Prostate gland (tissue), 2 donors: ENCODE measurements at regions not wholly inside any gene's neighbourhood (a gene's known extent, or its start where the extent isn't known, plus 50 kb on each side); places are given as distances from the start of the nearest gene placed in this dataset.
"Not testable (repeated sequence)": the region's sequence is repeated elsewhere in the genome, so short reads cannot be mapped to it uniquely, and the experiment has no call there.

ENCODE experiments used
- CTCF ChIP-seq, 4 experiments: fragments of 200-600 bp in 2 of 4; fragments of 450-650 bp in 2 of 4; sonication (generic) in 2 of 4; IDR thresholded peaks; 1 replicate in 3 of 4; 2 replicates in 1 of 4; pipeline ENCODE4 v1.5.1; 2016 to 2019; ENCODE audit warnings: antibody characterized with exemption in 4 of 4, mild to moderate bottlenecking in 2 of 4, moderate library complexity in 2 of 4
- POLR2A ChIP-seq: fragments of 450-650 bp; IDR thresholded peaks from one replicate; pipeline ENCODE4 v1.6.1; 2016; ENCODE audit warnings: antibody characterized with exemption, mild to moderate bottlenecking
- POLR2AphosphoS5 ChIP-seq: sonication (generic); formaldehyde crosslinking; IDR thresholded peaks from one replicate; pipeline ENCODE4 v1.6.1; 2017; ENCODE audit warnings: antibody characterized with exemption

- not testable (repeated sequence) for TF ChIP-seq CTCF (IDR thresholded peaks at IDR 0.05); POLR2A; POLR2AphosphoS5
Observed at GRCh38 chr5:171553817-171554216, 134.4 kb downstream of the FGF18 start.
